H1 (cell line): ENCODE measurements at regions not wholly inside any gene's neighbourhood (a gene's known extent, or its start where the extent isn't known, plus 50 kb on each side); places are given as distances from the start of the nearest gene placed in this dataset.

ENCODE experiments used
- ATF3 ChIP-seq: IDR thresholded peaks from 2 replicates; pipeline ENCODE4 v1.6.1; 2011; ENCODE audit warnings: low read depth, mild to moderate bottlenecking, low read length; ENCODE audit not compliant: insufficient read depth
- CBX5 ChIP-seq: fragments of 300-800, 300-1000 bp; sonication (generic); IDR thresholded peaks from 2 replicates; pipeline ENCODE4 v1.7.1; 2016; ENCODE audit warnings: antibody characterized with exemption, low read length, low read depth
- CHD7 ChIP-seq: fragments of 300-600 bp; sonication (generic); IDR thresholded peaks from 2 replicates; pipeline ENCODE4 v1.7.1; 2012; ENCODE audit warnings: low read length, moderate library complexity, mild to moderate bottlenecking, inconsistent platforms; ENCODE audit not compliant: insufficient replicate concordance
- JUN ChIP-seq: IDR thresholded peaks from 2 replicates; pipeline ENCODE4 v1.6.1; 2011; ENCODE audit warnings: low read depth, mild to moderate bottlenecking, improper control_type of control experiment, low read length
- POLR2A ChIP-seq, 2 experiments: IDR thresholded peaks; 1 replicate in 1 of 2; 2 replicates in 1 of 2; pipeline ENCODE4 v1.6.1; 2011; ENCODE audit warnings: low read depth in 2 of 2, low read length in 2 of 2, mild to moderate bottlenecking in 2 of 2; ENCODE audit errors: control extremely low read depth in 1 of 2
- SIRT6 ChIP-seq: IDR thresholded peaks from one replicate; pipeline ENCODE4 v1.7.1; 2012; ENCODE audit warnings: low read length, inconsistent platforms
- SIX5 ChIP-seq: IDR thresholded peaks from 2 replicates; pipeline ENCODE4 v1.6.1; 2011; ENCODE audit warnings: mild to moderate bottlenecking, low read depth, low read length
- SUZ12 ChIP-seq: fragments of 200-600 bp; sonication (generic); IDR thresholded peaks from 2 replicates; pipeline ENCODE4 v1.6.1; 2012; ENCODE audit warnings: mild to moderate bottlenecking, inconsistent platforms, low read length, moderate library complexity, mixed read lengths
- ZNF274 ChIP-seq: IDR thresholded peaks from 2 replicates; pipeline ENCODE4 v1.7.0; 2012; ENCODE audit warnings: low read length, borderline replicate concordance; ENCODE audit errors: extremely low read depth

- TF ChIP-seq CHD7 (no peak), ATF3 (no peak), POLR2A (IDR thresholded peaks at IDR 0.05; ENCODE audit: control extremely low read depth in 1 of 2, low read depth in 2 of 2, low read length in 2 of 2) (no peak), ZNF274 (no peak), SIRT6 (no peak), SIX5 (no peak), JUN (no peak), CBX5 (no peak), SUZ12 (no peak)
Measured at GRCh38 chr15:67953299-67953698, 100.8 kb upstream of the PIAS1 start (continued).
